GM19324 (cell line): ENCODE measurements at regions not wholly inside any gene's neighbourhood (a gene's known extent, or its start where the extent isn't known, plus 50 kb on each side); places are given as distances from the start of the nearest gene placed in this dataset.
"Not testable (repeated sequence)": the region's sequence is repeated elsewhere in the genome, so short reads cannot be mapped to it uniquely, and the experiment has no call there.

Experiments used
- ATAC-seq: cut with Tn5 transposase; IDR thresholded peaks from one replicate; pipeline ENCODE4 v1.9.1; 2021; ENCODE audit warnings: mild to moderate bottlenecking, moderate library complexity; ENCODE audit not compliant: unreplicated experiment, low FRiP score

GRCh38 chr1:170789063-170789462, 125.1 kb downstream of the PRRX1 start:
- ATAC-seq: no peak

- no peak for ATAC-seq
Measured at GRCh38 chr1:170790175-170790574, 126.2 kb downstream of the PRRX1 start.

- no peak for ATAC-seq
Measured at GRCh38 chr1:170790651-170791071, 126.7 kb downstream of the PRRX1 start.

- no peak for ATAC-seq
Measured at GRCh38 chr1:170791941-170792340, 128.0 kb downstream of the PRRX1 start.

- no peak for ATAC-seq
Measured at GRCh38 chr1:170800265-170800664, 135.1 kb upstream of the MROH9 start.

GRCh38 chr1:170800812-170801211, 134.5 kb upstream of the MROH9 start:
- ATAC-seq: no peak

GRCh38 chr1:170803711-170804110, 131.6 kb upstream of the MROH9 start:
- no peak for ATAC-seq

- no peak for ATAC-seq
Measured at GRCh38 chr1:170804419-170804818, 130.9 kb upstream of the MROH9 start.

GRCh38 chr1:170804879-170805278, 130.5 kb upstream of the MROH9 start:
- no peak for ATAC-seq

GRCh38 chr1:170806961-170807360, 128.4 kb upstream of the MROH9 start:
- no peak for ATAC-seq

- no peak for ATAC-seq
Measured at GRCh38 chr1:170807432-170807831, 127.9 kb upstream of the MROH9 start.

GRCh38 chr1:170808216-170808885, 127.0 kb upstream of the MROH9 start:
- no peak for ATAC-seq

- not testable (repeated sequence) for ATAC-seq
Measured at GRCh38 chr1:170811013-170811412, 124.3 kb upstream of the MROH9 start.

GRCh38 chr1:170819781-170820180, 115.6 kb upstream of the MROH9 start:
- ATAC-seq: no peak

GRCh38 chr1:170823120-170823519, 112.2 kb upstream of the MROH9 start:
- ATAC-seq: no peak

- ATAC-seq: no peak
Measured at GRCh38 chr1:170831276-170831675, 104.1 kb upstream of the MROH9 start.

GRCh38 chr1:170836141-170836540, 99.2 kb upstream of the MROH9 start:
- ATAC-seq: no peak

- ATAC-seq: no peak
Measured at GRCh38 chr1:170840371-170840770, 95.0 kb upstream of the MROH9 start.

- ATAC-seq: peak; percentile 67
Measured at GRCh38 chr1:170853302-170853701, 82.0 kb upstream of the MROH9 start.

- ATAC-seq: no peak
Measured at GRCh38 chr1:170853867-170854266, 81.5 kb upstream of the MROH9 start.

- no peak for ATAC-seq
Measured at GRCh38 chr1:170854677-170855076, 80.7 kb upstream of the MROH9 start.

- no peak for ATAC-seq
Measured at GRCh38 chr1:170856455-170856854, 78.9 kb upstream of the MROH9 start.

GRCh38 chr1:170857955-170858354, 77.4 kb upstream of the MROH9 start:
- no peak for ATAC-seq
